T-helper 1 cell (primary cell): ENCODE measurements at regions not wholly inside any gene's neighbourhood (a gene's known extent, or its start where the extent isn't known, plus 50 kb on each side); places are given as distances from the start of the nearest gene placed in this dataset.
"Not testable (repeated sequence)": the region's sequence is repeated elsewhere in the genome, so short reads cannot be mapped to it uniquely, and the experiment has no call there.

ENCODE experiments used
- DNase-seq, 5 donors: peaks; one replicate each; pipeline ENCODE4 v3.0.0-alpha.2; 2012 to 2020

GRCh38 chr15:96585484-96586386, 255.2 kb downstream of the NR2F2 start:
- DNase-seq, result no peak

GRCh38 chr15:96586901-96587300, 256.4 kb downstream of the NR2F2 start:
- DNase-seq, result no peak

GRCh38 chr15:96589864-96590263, 259.4 kb downstream of the NR2F2 start:
- no peak for DNase-seq

GRCh38 chr15:96593735-96594134, 263.2 kb downstream of the NR2F2 start:
- DNase-seq, result no peak

GRCh38 chr15:96595951-96596350, 265.5 kb downstream of the NR2F2 start:
- no peak for DNase-seq

- no peak for DNase-seq
Observed at GRCh38 chr15:96598514-96598913, 268.0 kb downstream of the NR2F2 start.

GRCh38 chr15:96599268-96599667, 268.8 kb downstream of the NR2F2 start:
- no peak for DNase-seq

- no peak for DNase-seq
Observed at GRCh38 chr15:96600350-96600749, 269.9 kb downstream of the NR2F2 start.

- no peak for DNase-seq
Observed at GRCh38 chr15:96606617-96607016, 276.1 kb downstream of the NR2F2 start.

GRCh38 chr15:96610757-96611156, 280.3 kb downstream of the NR2F2 start:
- DNase-seq, result no peak

GRCh38 chr15:96612917-96613316, 282.4 kb downstream of the NR2F2 start:
- no peak for DNase-seq

GRCh38 chr15:96619174-96619573, 288.7 kb downstream of the NR2F2 start:
- DNase-seq, result no peak

- no peak for DNase-seq
Observed at GRCh38 chr15:96622714-96623113, 292.2 kb downstream of the NR2F2 start.

- DNase-seq, result no peak
Observed at GRCh38 chr15:96625256-96625655, 294.8 kb downstream of the NR2F2 start.

- no peak for DNase-seq
Observed at GRCh38 chr15:96627031-96627568, 296.6 kb downstream of the NR2F2 start.

GRCh38 chr15:96629511-96629910, 299.0 kb downstream of the NR2F2 start:
- DNase-seq, result no peak

- DNase-seq, result no peak
Observed at GRCh38 chr15:96638793-96639192, 308.3 kb downstream of the NR2F2 start.

- DNase-seq, result no peak
Observed at GRCh38 chr15:96645796-96646195, 315.3 kb downstream of the NR2F2 start.

- DNase-seq, result no peak
Observed at GRCh38 chr15:96648866-96649265, 318.4 kb downstream of the NR2F2 start.

- no peak for DNase-seq
Observed at GRCh38 chr15:96657096-96657495, 326.6 kb downstream of the NR2F2 start.

- DNase-seq, result not testable (repeated sequence)
Observed at GRCh38 chr15:96666979-96667378, 336.5 kb downstream of the NR2F2 start.

GRCh38 chr15:96670389-96670788, 339.9 kb downstream of the NR2F2 start:
- DNase-seq, result no peak

GRCh38 chr15:96672629-96673028, 342.1 kb downstream of the NR2F2 start:
- no peak for DNase-seq

GRCh38 chr15:96678386-96678785, 347.9 kb downstream of the NR2F2 start:
- no peak for DNase-seq
